IMR-90 (cell line): ENCODE measurements at regions not wholly inside any gene's neighbourhood (a gene's known extent, or its start where the extent isn't known, plus 50 kb on each side); places are given as distances from the start of the nearest gene placed in this dataset.

ENCODE experiments used
- ATAC-seq: fragments of 200-7000 bp; cut with Tn5 transposase; 2 replicates; pipeline ENCODE4 v1.9.1; 2020; ENCODE audit warnings: low read depth, mild to moderate bottlenecking, moderate library complexity
- BruUV-seq: library from RNA; stranded (reverse); fragments of 400-500 nt; replicated peaks from 2 replicates; lab custom pipeline; 2021; lab: Mats Ljungman, UMichigan
- CTCF ChIA-PET: fragments of 300-600 bp; formaldehyde crosslinking; extraction: SDS; loops from one replicate; lab custom pipeline; 2021; ENCODE audit warnings: antibody characterized with exemption; lab: Yijun Ruan, JAX
- POLR2A ChIA-PET: fragments of 300-600 bp; sonication (Branson Sonifier 250); formaldehyde crosslinking; loops from one replicate; lab custom pipeline; 2022; ENCODE audit warnings: antibody characterized with exemption; ENCODE audit not compliant: unreplicated experiment; lab: Charles Lee
- DNase-seq: peaks from one replicate; pipeline ENCODE4 v3.0.0; 2013
- H2AFZ ChIP-seq: replicated peaks from 2 replicates; pipeline ENCODE3; 2013; ENCODE audit warnings: low read length, mild to moderate bottlenecking; ENCODE audit not compliant: poor library complexity
- H2AK5ac ChIP-seq: 2 replicates; pipeline ENCODE4 v1.6.1; 2013; ENCODE audit warnings: low read depth, low read length, inconsistent platforms
- H2AK9ac ChIP-seq: replicated peaks from 2 replicates; pipeline ENCODE3; 2013; ENCODE audit warnings: mild to moderate bottlenecking, low read depth, low read length, moderate library complexity; ENCODE audit not compliant: poor library complexity
- H2BK120ac ChIP-seq: 2 replicates; pipeline ENCODE4 v1.6.1; 2013; ENCODE audit warnings: low read depth, low read length, inconsistent platforms
- H2BK15ac ChIP-seq: 3 replicates; pipeline ENCODE4 v1.6.1; 2013; ENCODE audit warnings: low read depth, low read length, inconsistent platforms
- H2BK20ac ChIP-seq: 2 replicates; pipeline ENCODE4 v1.6.1; 2013; ENCODE audit warnings: low read depth, mild to moderate bottlenecking, inconsistent platforms, low read length, moderate library complexity
- H2BK5ac ChIP-seq: 2 replicates; pipeline ENCODE4 v1.6.1; 2013; ENCODE audit warnings: mild to moderate bottlenecking, low read depth, low read length, inconsistent platforms; ENCODE audit not compliant: poor library complexity, severe bottlenecking
- H3K14ac ChIP-seq: replicated peaks from 2 replicates; pipeline ENCODE4 v1.6.1; 2013; ENCODE audit warnings: low read depth, low read length, inconsistent platforms
- H3K18ac ChIP-seq: 2 replicates; pipeline ENCODE4 v1.6.1; 2013; ENCODE audit warnings: low read depth, low read length, control low read depth
- H3K23ac ChIP-seq: 2 replicates; pipeline ENCODE4 v1.6.1; 2013; ENCODE audit warnings: low read depth, low read length, inconsistent platforms
- H3K27ac ChIP-seq: 2 replicates; pipeline ENCODE4 v1.5.1; 2013; ENCODE audit warnings: mild to moderate bottlenecking, control low read depth, low read length; ENCODE audit not compliant: insufficient read depth
- H3K27me3 ChIP-seq: 2 replicates; pipeline ENCODE4 v1.6.1; 2013; ENCODE audit warnings: low read length; ENCODE audit not compliant: control insufficient read depth, insufficient read depth
- H3K36me3 ChIP-seq: 2 replicates; pipeline ENCODE4 v1.6.1; 2013; ENCODE audit warnings: low read length, mixed read lengths; ENCODE audit not compliant: control insufficient read depth, insufficient read depth
- H3K4ac ChIP-seq: 2 replicates; pipeline ENCODE4 v1.6.1; 2013; ENCODE audit warnings: low read depth, low read length, inconsistent platforms
- H3K4me1 ChIP-seq: 2 replicates; pipeline ENCODE4 v1.6.1; 2013; ENCODE audit warnings: low read length, mixed read lengths; ENCODE audit not compliant: control insufficient read depth, insufficient read depth
- H3K4me2 ChIP-seq: 2 replicates; pipeline ENCODE4 v1.6.1; 2013; ENCODE audit warnings: low read depth, mild to moderate bottlenecking, control low read depth, low read length, moderate library complexity
- H3K4me3 ChIP-seq: 2 replicates; pipeline ENCODE4 v1.5.1; 2013; ENCODE audit warnings: low read depth, mild to moderate bottlenecking, control low read depth, low read length, moderate library complexity; ENCODE audit not compliant: insufficient read depth
- H3K56ac ChIP-seq: 2 replicates; pipeline ENCODE4 v1.6.1; 2013; ENCODE audit warnings: low read length, inconsistent platforms; ENCODE audit not compliant: insufficient read depth; ENCODE audit errors: extremely low read depth
- H3K79me1 ChIP-seq, 2 experiments: 2 replicates each; pipeline ENCODE4 v1.6.1; 2013; ENCODE audit warnings: low read length in 2 of 2, inconsistent platforms in 1 of 2, low read depth in 1 of 2
- H3K9ac ChIP-seq: 2 replicates; pipeline ENCODE4 v1.6.1; 2013; ENCODE audit warnings: low read depth, low read length, control low read depth
- H3K9me1 ChIP-seq: 2 replicates; pipeline ENCODE4 v1.6.1; 2013; ENCODE audit warnings: low read length, inconsistent platforms; ENCODE audit not compliant: insufficient read depth
- H3K9me3 ChIP-seq: 2 replicates; pipeline ENCODE4 v1.6.1; 2013; ENCODE audit warnings: low read length; ENCODE audit not compliant: control insufficient read depth, insufficient read depth
- H4K20me1 ChIP-seq: 2 replicates; pipeline ENCODE4 v1.6.1; 2013; ENCODE audit warnings: low read length, inconsistent platforms; ENCODE audit not compliant: insufficient read depth
- H4K5ac ChIP-seq: 2 replicates; pipeline ENCODE4 v1.6.1; 2013; ENCODE audit warnings: mild to moderate bottlenecking, low read depth, low read length, control low read depth
- H4K8ac ChIP-seq, 2 experiments: 2 replicates each; pipeline ENCODE4 v1.6.1; 2013; ENCODE audit warnings: low read depth in 2 of 2, low read length in 2 of 2, control low read depth in 1 of 2, inconsistent platforms in 1 of 2
- H4K91ac ChIP-seq: 2 replicates; pipeline ENCODE4 v1.6.1; 2013; ENCODE audit warnings: low read depth, low read length, inconsistent platforms; ENCODE audit not compliant: insufficient read depth
- BHLHE40 ChIP-seq: fragments of 150-350 bp; IDR thresholded peaks from 2 replicates; pipeline ENCODE4 v1.6.1; 2016; ENCODE audit warnings: mild to moderate bottlenecking, low read depth, low read length
- CEBPB ChIP-seq: IDR thresholded peaks from 2 replicates; pipeline ENCODE4 v1.6.1; 2012; ENCODE audit warnings: low read depth, low read length, improper control_type of control experiment
- CHD1 ChIP-seq: IDR thresholded peaks from 2 replicates; pipeline ENCODE4 v1.6.1; 2012; ENCODE audit warnings: low read depth, low read length, improper control_type of control experiment
- CTCF ChIP-seq: conservative IDR thresholded peaks from 2 replicates; pipeline ENCODE4 v1.5.1; 2012; ENCODE audit warnings: mild to moderate bottlenecking, low read depth, low read length, improper control_type of control experiment
- ELK1 ChIP-seq: fragments of 150-350 bp; IDR thresholded peaks from 2 replicates; pipeline ENCODE4 v1.6.1; 2016; ENCODE audit warnings: low read depth, mild to moderate bottlenecking, low read length, moderate library complexity, borderline replicate concordance
- FOS ChIP-seq: fragments of 150-350 bp; IDR thresholded peaks from 2 replicates; pipeline ENCODE4 v1.6.1; 2016; ENCODE audit warnings: low read depth, low read length
- MAFK ChIP-seq: IDR thresholded peaks from 2 replicates; pipeline ENCODE4 v1.6.1; 2012; ENCODE audit warnings: low read depth, low read length, improper control_type of control experiment
- MAZ ChIP-seq: IDR thresholded peaks from 2 replicates; pipeline ENCODE4 v1.6.1; 2012; ENCODE audit warnings: low read depth, mild to moderate bottlenecking, low read length, improper control_type of control experiment, moderate library complexity, borderline replicate concordance
- MXI1 ChIP-seq: IDR thresholded peaks from 2 replicates; pipeline ENCODE4 v1.6.1; 2012; ENCODE audit warnings: low read depth, mild to moderate bottlenecking, low read length, moderate library complexity, borderline replicate concordance
- NFE2L2 ChIP-seq: fragments of 150-350 bp; IDR thresholded peaks from 2 replicates; pipeline ENCODE4 v1.6.1; 2016; ENCODE audit warnings: low read depth, mild to moderate bottlenecking, low read length
- POLR2A ChIP-seq: IDR thresholded peaks from 2 replicates; pipeline ENCODE4 v1.6.1; 2012; ENCODE audit warnings: mild to moderate bottlenecking, low read depth, low read length
- RAD21 ChIP-seq: IDR thresholded peaks from 2 replicates; pipeline ENCODE4 v1.6.1; 2012; ENCODE audit warnings: low read length, improper control_type of control experiment
- RCOR1 ChIP-seq: IDR thresholded peaks from 2 replicates; pipeline ENCODE4 v1.6.1; 2012; ENCODE audit warnings: mild to moderate bottlenecking, low read length, improper control_type of control experiment; ENCODE audit not compliant: insufficient replicate concordance
- RFX5 ChIP-seq: IDR thresholded peaks from 2 replicates; pipeline ENCODE4 v1.8.0; 2012; ENCODE audit warnings: low read depth, mild to moderate bottlenecking, low read length, moderate library complexity
- SMC3 ChIP-seq: fragments of 150-350 bp; IDR thresholded peaks from 2 replicates; pipeline ENCODE4 v1.6.1; 2016; ENCODE audit warnings: low read depth, mild to moderate bottlenecking, antibody characterized with exemption, low read length, moderate library complexity
- USF2 ChIP-seq: fragments of 150-350 bp; IDR thresholded peaks from 2 replicates; pipeline ENCODE4 v1.6.1; 2017; ENCODE audit warnings: mild to moderate bottlenecking, antibody characterized with exemption, low read length, low read depth
- WGBS, 2 experiments: methylation state at CpG; one replicate each; pipeline versions ENCODE4 v1.1.5 to v1.1.7; 2013; ENCODE audit warnings: missing lambda C conversion rate in 2 of 2; ENCODE audit not compliant: insufficient read length in 1 of 2; ENCODE audit errors: extremely low coverage in 2 of 2; 5-methylcytosine and 5-hydroxymethylcytosine counted together
- dilution Hi-C: fragments of 300-500 bp; cut with HindIII; formaldehyde crosslinking; loops from one replicate; pipeline ENCODE4 v1.14.3; 2018; ENCODE audit warnings: low sequenced_read_pairs; ENCODE audit not compliant: unreplicated experiment
- in situ Hi-C: fragments of 300-500 bp; cut with MboI; formaldehyde crosslinking; loops from 3 replicates; pipeline ENCODE4 v1.14.3; 2019; ENCODE audit warnings: low sequenced_read_pairs, inconsistent platforms, mixed read lengths
- intact Hi-C: fragments of 100-400 bp; cut with micrococcal nuclease; formaldehyde crosslinking; loops from 2 replicates; pipeline ENCODE4 v1.10.0; 2022

GRCh38 chr3:27848826-27849225 is 126.7 kb upstream of the EOMES start:
- BruUV-seq: no TSS peak
- no peak overlapping the region for H2BK5ac ChIP-seq
- intact Hi-C loops (no loop called here), in situ Hi-C loops (no loop called here), dilution Hi-C loops (no loop called here)
- no peak overlapping the region for H3K56ac ChIP-seq
- no peak overlapping the region for H3K9ac ChIP-seq
- H3K18ac ChIP-seq: no peak overlapping the region
- H3K23ac ChIP-seq: no peak overlapping the region
- no peak overlapping the region for H3K4me2 ChIP-seq
- H3K36me3 ChIP-seq: no peaks in the 10 kb centered on the region
- H3K79me1 ChIP-seq: no peaks in the 10 kb centered on the region
- WGBS, 2 experiments: no CpG with 5 or more reads among the region's 1 CpG
- TF ChIP-seq MAZ (no peak), FOS (no peak), POLR2A (no peak), NFE2L2 (no peak), RFX5 (no peak), MXI1 (no peak), USF2 (no peak), CEBPB (no peak), RAD21 (no peak), SMC3 (no peak), RCOR1 (no peak), ELK1 (no peak), MAFK (no peak), CHD1 (no peak), CTCF (no peak), BHLHE40 (no peak)
- no peak overlapping the region for H4K8ac ChIP-seq
- H2BK15ac ChIP-seq: no peak overlapping the region
- no peaks in the 10 kb centered on the region for H3K9me3 ChIP-seq
- no peaks in the 10 kb centered on the region for H4K20me1 ChIP-seq
- no peaks in the 10 kb centered on the region for H3K9me1 ChIP-seq
- no peak overlapping the region for H2AK5ac ChIP-seq
- no peaks in the 10 kb centered on the region for H3K27me3 ChIP-seq
- H3K4me1 ChIP-seq: no peaks in the 10 kb centered on the region
- ATAC-seq (no peak), DNase-seq (no peak)
- H2BK20ac ChIP-seq: no peak overlapping the region
- ChIA-PET CTCF (no interaction called here), POLR2A (no interaction called here)
- H4K5ac ChIP-seq: no peak overlapping the region
- no peak overlapping the region for H3K27ac ChIP-seq
- no peak overlapping the region for H4K91ac ChIP-seq
- H2BK120ac ChIP-seq: no peak overlapping the region
- no peak overlapping the region for H2AK9ac ChIP-seq
- no peak overlapping the region for H3K14ac ChIP-seq
- no peak overlapping the region for H3K4ac ChIP-seq
- H2AFZ ChIP-seq: no peak overlapping the region
- no peak overlapping the region for H3K4me3 ChIP-seq
